Lower lobe of right lung (tissue), 2 donors: ENCODE measurements at regions not wholly inside any gene's neighbourhood (a gene's known extent, or its start where the extent isn't known, plus 50 kb on each side); places are given as distances from the start of the nearest gene placed in this dataset.

Experiments used
- ATAC-seq, 2 donors: fragments of 200-7000 bp; cut with Tn5 transposase; one replicate each; pipeline ENCODE4 v1.9.1; 2020 to 2022; ENCODE audit warnings: mild to moderate bottlenecking in 2 of 2, moderate library complexity in 2 of 2
- DNase-seq: peaks from one replicate; pipeline ENCODE4 v3.0.0-alpha.2; 2020
- H3K27ac ChIP-seq: fragments of 200-600 bp; one replicate; pipeline ENCODE4 v1.8.0; 2022
- H3K27me3 ChIP-seq: fragments of 200-600 bp; one replicate; pipeline ENCODE4 v1.8.0; 2022; ENCODE audit warnings: low read depth
- H3K36me3 ChIP-seq: fragments of 200-600 bp; one replicate; pipeline ENCODE4 v1.8.0; 2022; ENCODE audit warnings: mild to moderate bottlenecking
- H3K4me1 ChIP-seq: fragments of 200-600 bp; one replicate; pipeline ENCODE4 v1.8.0; 2022
- H3K4me3 ChIP-seq: fragments of 200-600 bp; one replicate; pipeline ENCODE4 v1.8.0; 2022; ENCODE audit warnings: mild to moderate bottlenecking
- H3K9me3 ChIP-seq: fragments of 200-600 bp; one replicate; pipeline ENCODE4 v1.8.0; 2022
- intact Hi-C: fragments of 100-400 bp; cut with DNase I; formaldehyde crosslinking; loops from one replicate; pipeline ENCODE4 v1.11.0; 2022
- TF ChIP-seq, protein P1 (sequence below): fragments of 200-600 bp; IDR thresholded peaks from one replicate; pipeline ENCODE4 v1.8.0; 2022; ENCODE audit warnings: antibody characterized with exemption, mild to moderate bottlenecking
- donor health status: DM: no; HTN: yes; CAD: no; lungs with severe emphysema.

DNA sequence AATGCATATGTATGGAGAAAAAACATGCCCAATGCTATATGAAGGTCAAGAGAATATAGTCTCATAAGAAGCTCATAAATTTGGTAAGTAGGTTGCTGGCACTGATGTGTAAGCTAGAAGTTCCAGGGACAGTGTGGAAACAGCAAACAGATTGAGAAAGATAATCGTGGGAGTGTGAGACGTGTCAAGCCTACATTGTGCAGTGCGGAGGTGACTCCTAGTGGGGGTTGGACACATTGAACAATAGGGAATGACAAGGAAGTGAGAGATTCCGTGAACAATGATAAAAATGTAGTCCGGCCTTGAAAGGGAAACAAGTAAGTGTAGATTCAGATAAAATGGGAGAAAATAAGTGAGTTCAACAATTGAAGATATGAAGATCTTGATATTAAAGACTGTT is 788.4 kb upstream of the PRMT6 start:
- H3K27ac ChIP-seq, result no peak overlapping the region
- H3K9me3 ChIP-seq, result peaks cover 6% of the 10 kb centered on the region
- no peak overlapping the region for H3K4me3 ChIP-seq
- no peaks in the 10 kb centered on the region for H3K36me3 ChIP-seq
- no peaks in the 10 kb centered on the region for H3K4me1 ChIP-seq
- ATAC-seq (no peak), DNase-seq (no peak)
- intact Hi-C loops, result no loop called here
- no peaks in the 10 kb centered on the region for H3K27me3 ChIP-seq
- TF ChIP-seq, protein P1, sequence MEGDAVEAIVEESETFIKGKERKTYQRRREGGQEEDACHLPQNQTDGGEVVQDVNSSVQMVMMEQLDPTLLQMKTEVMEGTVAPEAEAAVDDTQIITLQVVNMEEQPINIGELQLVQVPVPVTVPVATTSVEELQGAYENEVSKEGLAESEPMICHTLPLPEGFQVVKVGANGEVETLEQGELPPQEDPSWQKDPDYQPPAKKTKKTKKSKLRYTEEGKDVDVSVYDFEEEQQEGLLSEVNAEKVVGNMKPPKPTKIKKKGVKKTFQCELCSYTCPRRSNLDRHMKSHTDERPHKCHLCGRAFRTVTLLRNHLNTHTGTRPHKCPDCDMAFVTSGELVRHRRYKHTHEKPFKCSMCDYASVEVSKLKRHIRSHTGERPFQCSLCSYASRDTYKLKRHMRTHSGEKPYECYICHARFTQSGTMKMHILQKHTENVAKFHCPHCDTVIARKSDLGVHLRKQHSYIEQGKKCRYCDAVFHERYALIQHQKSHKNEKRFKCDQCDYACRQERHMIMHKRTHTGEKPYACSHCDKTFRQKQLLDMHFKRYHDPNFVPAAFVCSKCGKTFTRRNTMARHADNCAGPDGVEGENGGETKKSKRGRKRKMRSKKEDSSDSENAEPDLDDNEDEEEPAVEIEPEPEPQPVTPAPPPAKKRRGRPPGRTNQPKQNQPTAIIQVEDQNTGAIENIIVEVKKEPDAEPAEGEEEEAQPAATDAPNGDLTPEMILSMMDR, result no peak

DNA sequence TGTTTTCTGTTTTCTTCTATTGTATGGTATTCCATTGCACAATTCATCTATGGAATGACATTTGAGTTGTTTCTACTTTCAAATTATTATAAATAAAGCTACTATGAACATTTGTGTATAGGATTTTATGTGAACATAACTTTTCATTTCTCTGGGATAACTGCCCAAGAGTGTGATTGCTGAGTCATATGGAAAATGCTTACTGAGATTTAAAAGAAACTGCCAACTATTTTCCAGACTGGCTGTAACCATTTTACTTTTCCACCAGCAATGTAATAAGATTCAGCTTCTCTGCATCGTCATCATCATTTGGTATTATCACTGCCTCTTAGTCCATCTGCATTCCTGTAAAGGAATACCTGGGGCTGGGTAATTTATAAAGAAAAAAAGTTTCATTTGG is 779.6 kb upstream of the PRMT6 start:
- H3K9me3 ChIP-seq, result peaks cover 6% of the 10 kb centered on the region
- H3K4me1 ChIP-seq, result no peaks in the 10 kb centered on the region
- ATAC-seq (no peak), DNase-seq (no peak)
- TF ChIP-seq, protein P1, result no peak
- no peak overlapping the region for H3K27ac ChIP-seq
- H3K36me3 ChIP-seq, result no peaks in the 10 kb centered on the region
- H3K4me3 ChIP-seq, result no peak overlapping the region
- H3K27me3 ChIP-seq, result no peaks in the 10 kb centered on the region
- intact Hi-C loops, result no loop called here

DNA sequence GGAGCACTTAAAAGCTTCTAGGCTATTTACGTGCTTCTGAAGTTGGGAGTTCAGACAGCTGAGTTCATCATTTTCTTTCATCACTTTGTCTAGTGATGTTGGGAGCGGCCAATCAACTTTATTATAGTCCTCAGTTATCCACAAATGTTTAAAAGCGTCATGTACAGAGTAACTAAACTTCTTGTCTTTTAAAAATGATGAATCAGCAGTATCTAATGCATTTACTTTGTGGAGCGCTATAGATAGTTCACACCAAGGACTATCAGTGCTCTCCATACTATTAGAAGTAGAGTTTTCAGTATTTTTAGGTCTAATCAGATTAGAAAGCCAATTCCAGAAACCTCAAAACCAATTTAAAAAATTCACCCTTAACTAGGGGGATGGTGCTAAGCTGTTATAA is 778.7 kb upstream of the PRMT6 start:
- Histone ChIP-seq H3K4me1 (no peaks in the 10 kb centered on the region), H3K4me3 (no peak overlapping the region), H3K36me3 (no peaks in the 10 kb centered on the region), H3K9me3 (peaks cover 8% of the 10 kb centered on the region), H3K27me3 (no peaks in the 10 kb centered on the region), H3K27ac (no peak overlapping the region)
- TF ChIP-seq, protein P1, result no peak
- intact Hi-C loops, result no loop called here
- ATAC-seq (no peak), DNase-seq (no peak)

DNA sequence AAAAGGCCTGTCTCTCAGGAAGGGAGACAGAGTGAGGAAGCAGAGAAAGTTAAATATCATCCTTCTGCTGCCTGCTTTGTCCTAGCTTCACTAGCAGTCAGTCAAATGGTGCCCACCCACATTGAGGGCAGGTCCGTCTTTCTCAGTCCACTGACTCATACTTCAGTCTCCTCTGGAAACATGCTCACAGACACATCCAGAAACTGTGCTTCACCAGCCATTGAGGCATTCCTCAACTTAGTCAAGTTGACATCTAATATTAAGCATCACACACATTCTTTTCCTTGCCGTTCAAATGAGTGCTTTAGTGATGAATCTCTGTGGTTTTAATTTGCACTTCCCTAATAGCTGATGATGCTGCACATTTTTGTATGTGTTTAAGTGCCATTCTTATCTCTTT is 777.8 kb upstream of the PRMT6 start:
- no peaks in the 10 kb centered on the region for H3K27me3 ChIP-seq
- DNase-seq, result no peak
- H3K27ac ChIP-seq, result no peak overlapping the region
- H3K4me1 ChIP-seq, result no peaks in the 10 kb centered on the region
- H3K36me3 ChIP-seq, result no peaks in the 10 kb centered on the region
- intact Hi-C loops, result no loop called here
- no peak overlapping the region for H3K4me3 ChIP-seq
- peaks cover 8% of the 10 kb centered on the region for H3K9me3 ChIP-seq
- no peak for ATAC-seq
- TF ChIP-seq, protein P1, result no peak

DNA sequence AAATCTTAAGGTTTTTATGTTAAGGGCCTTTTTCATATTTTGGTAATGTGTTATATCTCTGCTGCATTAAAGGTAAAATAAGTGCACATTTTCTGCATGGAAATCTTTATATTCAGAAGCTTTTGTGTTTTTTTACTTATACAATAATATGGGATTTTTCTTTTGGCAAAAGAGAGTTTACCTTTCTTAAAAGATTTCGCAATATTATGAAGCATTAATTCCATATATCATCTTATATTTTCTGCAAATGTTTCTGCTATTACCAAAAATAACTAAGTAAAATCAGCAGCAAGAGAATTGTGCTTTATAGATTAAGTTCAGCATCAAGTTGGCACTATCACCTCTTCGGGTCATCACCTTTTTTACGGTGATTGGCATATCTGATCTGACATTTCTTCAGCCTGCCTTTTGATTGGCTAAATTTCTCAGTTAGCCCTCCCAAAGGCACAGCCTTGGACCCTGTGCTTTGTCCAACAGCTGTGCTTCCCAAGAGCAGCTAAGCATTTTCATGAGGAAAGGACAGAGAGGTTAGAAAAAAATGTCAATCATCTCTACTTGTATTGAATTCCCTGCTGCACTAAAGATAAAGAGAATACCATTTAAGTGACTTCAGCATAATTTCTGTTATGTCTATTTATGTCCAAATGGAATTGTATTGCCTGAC is 767.1 kb upstream of the PRMT6 start:
- no peaks in the 10 kb centered on the region for H3K9me3 ChIP-seq
- intact Hi-C loops, result no loop called here
- H3K27ac ChIP-seq, result no peak overlapping the region
- no peaks in the 10 kb centered on the region for H3K36me3 ChIP-seq
- H3K4me1 ChIP-seq, result no peaks in the 10 kb centered on the region
- H3K4me3 ChIP-seq, result no peak overlapping the region
- ATAC-seq, result no peak
- no peaks in the 10 kb centered on the region for H3K27me3 ChIP-seq
- DNase-seq, result no peak
- TF ChIP-seq, protein P1, result no peak
